ENCODE measurements at regions not wholly inside any gene's neighbourhood (a gene's known extent, or its start where the extent isn't known, plus 50 kb on each side); places are given as distances from the start of the nearest gene placed in this dataset.

DNA sequence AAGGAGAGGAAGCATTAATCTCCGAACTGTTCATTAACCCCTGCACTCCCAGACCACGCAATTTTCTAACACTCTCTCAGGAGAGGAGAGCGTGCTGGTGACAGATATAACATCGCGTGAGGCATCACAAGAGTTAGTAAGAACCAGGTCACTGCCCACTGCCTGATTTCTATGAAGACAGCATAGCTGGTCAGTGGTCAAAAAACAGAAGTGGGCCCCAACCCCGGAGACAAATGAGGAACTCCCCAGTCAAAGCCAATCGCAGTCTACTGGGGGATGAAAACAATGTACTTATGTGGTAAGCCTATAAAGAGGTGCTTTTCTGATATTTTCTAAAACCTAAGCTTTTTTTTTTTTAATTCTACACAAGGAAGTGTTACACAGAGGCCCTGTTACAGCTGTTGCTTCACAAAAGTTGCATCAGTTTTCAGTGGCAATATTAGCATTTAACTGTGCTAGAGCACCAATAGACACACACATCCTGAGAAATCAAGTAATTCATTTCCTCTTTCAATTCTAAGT is 231.8 kb upstream of the IRF2BP2 start:
- H3K36me3 ChIP-seq = no peaks in the 10 kb centered on the region
- peak; percentile 62 for ATAC-seq
- no peak for TF ChIP-seq EP300 (IDR thresholded peaks at IDR 0.05)
- TF ChIP-seq POLR2AphosphoS5 (IDR thresholded peaks at IDR 0.05) = no peak
- no peak for TF ChIP-seq POLR2A (IDR thresholded peaks at IDR 0.05)
- TF ChIP-seq, protein P1, sequence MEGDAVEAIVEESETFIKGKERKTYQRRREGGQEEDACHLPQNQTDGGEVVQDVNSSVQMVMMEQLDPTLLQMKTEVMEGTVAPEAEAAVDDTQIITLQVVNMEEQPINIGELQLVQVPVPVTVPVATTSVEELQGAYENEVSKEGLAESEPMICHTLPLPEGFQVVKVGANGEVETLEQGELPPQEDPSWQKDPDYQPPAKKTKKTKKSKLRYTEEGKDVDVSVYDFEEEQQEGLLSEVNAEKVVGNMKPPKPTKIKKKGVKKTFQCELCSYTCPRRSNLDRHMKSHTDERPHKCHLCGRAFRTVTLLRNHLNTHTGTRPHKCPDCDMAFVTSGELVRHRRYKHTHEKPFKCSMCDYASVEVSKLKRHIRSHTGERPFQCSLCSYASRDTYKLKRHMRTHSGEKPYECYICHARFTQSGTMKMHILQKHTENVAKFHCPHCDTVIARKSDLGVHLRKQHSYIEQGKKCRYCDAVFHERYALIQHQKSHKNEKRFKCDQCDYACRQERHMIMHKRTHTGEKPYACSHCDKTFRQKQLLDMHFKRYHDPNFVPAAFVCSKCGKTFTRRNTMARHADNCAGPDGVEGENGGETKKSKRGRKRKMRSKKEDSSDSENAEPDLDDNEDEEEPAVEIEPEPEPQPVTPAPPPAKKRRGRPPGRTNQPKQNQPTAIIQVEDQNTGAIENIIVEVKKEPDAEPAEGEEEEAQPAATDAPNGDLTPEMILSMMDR (IDR thresholded peaks at IDR 0.05) = no peak
- H3K4me3 ChIP-seq = no peak overlapping the region
- H3K27ac ChIP-seq = no peak overlapping the region
- H3K27me3 ChIP-seq = no peaks in the 10 kb centered on the region
- peaks cover 0 to 6% (median 0%) of the 10 kb centered on the region in 3 donors for H3K4me1 ChIP-seq
- no peaks in the 10 kb centered on the region for H3K9me3 ChIP-seq
- 65 to 74% methylated on average over 7 of the region's 7 CpGs for WGBS, 2 donors (ENCODE audit: low coverage in 1 of 2)

DNA sequence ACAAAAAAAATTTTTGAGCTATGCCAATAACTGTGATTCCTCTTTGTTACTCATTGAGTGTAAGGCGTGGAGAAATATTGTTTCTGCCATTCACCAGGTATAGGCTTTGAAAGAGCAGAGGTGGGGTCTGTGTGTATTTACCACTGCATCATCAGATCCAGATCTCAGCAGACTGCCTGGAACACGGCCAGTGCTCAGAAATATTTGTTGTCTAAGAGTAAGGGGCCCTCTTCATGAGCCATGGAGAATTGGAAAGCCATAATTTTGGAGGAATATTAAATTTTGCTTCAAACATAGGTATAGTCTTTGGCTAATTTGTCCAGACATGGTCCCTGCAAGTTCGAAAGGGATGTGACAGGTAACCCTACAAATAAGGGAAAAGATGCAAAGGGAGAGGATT is 231.3 kb upstream of the IRF2BP2 start:
- H3K36me3 ChIP-seq = no peaks in the 10 kb centered on the region
- no peak overlapping the region for H3K4me3 ChIP-seq
- TF ChIP-seq EP300 (IDR thresholded peaks at IDR 0.05) = no peak
- TF ChIP-seq, protein P1 (IDR thresholded peaks at IDR 0.05) = no peak
- no peak for TF ChIP-seq POLR2AphosphoS5 (IDR thresholded peaks at IDR 0.05)
- no peak for TF ChIP-seq POLR2A (IDR thresholded peaks at IDR 0.05)
- H3K27ac ChIP-seq = no peak overlapping the region
- no peaks in the 10 kb centered on the region for H3K27me3 ChIP-seq
- H3K9me3 ChIP-seq = no peaks in the 10 kb centered on the region
- peaks cover 0 to 6% (median 0%) of the 10 kb centered on the region in 3 donors for H3K4me1 ChIP-seq
- ATAC-seq = no peak
- 82 to 100% methylated on average over 2 to 3 of the region's 3 CpGs for WGBS, 2 donors (ENCODE audit: low coverage in 1 of 2)

DNA sequence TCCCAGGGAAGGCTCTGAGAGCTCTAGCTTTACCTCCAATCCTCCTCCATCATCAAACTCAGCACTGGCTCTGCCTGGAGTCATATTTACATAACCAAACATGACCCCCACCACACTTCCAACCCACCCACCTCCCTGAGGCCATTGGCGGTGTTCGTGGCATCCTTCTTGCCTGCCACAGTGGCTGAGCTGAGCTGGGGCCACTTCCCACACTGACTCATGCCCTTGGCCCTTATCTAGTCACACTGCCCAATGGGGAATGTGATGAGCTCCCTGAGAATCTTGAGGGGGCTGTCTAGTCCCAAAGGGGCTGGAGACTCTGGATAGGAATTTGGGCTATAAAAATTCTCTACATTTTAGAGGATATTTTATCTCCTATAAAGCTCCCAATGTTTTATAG is 230.9 kb upstream of the IRF2BP2 start:
- H3K27ac ChIP-seq = no peak overlapping the region
- H3K36me3 ChIP-seq = no peaks in the 10 kb centered on the region
- WGBS, 2 donors (ENCODE audit: low coverage in 1 of 2) = 67% methylated on average over 2 of the region's 2 CpGs; no CpG with 5 or more reads in 1 of the 2 donors
- no peaks in the 10 kb centered on the region for H3K27me3 ChIP-seq
- no peak overlapping the region for H3K4me3 ChIP-seq
- H3K9me3 ChIP-seq = no peaks in the 10 kb centered on the region
- no peak for ATAC-seq
- TF ChIP-seq, protein P1 (IDR thresholded peaks at IDR 0.05) = no peak
- TF ChIP-seq POLR2AphosphoS5 (IDR thresholded peaks at IDR 0.05) = no peak
- TF ChIP-seq EP300 (IDR thresholded peaks at IDR 0.05) = no peak
- TF ChIP-seq POLR2A (IDR thresholded peaks at IDR 0.05) = no peak
- H3K4me1 ChIP-seq = peaks cover 0 to 6% (median 0%) of the 10 kb centered on the region in 3 donors

DNA sequence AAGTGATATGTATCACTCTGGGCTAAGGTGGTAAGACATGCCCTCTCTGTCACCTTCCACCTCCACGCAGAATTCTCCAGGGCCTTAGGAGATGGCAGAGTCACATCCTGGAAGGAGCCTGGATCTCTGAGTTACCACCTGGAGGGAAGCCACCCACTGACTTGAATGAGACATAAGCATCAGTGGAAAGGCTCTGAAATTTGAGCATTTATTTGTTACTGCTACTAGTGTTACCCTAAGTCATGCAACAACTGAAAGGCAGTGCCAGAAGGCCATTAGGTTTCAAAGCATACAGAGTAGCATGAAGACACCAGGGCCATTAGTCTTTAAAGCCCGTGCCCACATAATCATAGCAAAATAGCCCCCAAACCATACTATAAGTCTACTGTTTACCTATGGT is 230.3 kb upstream of the IRF2BP2 start:
- Histone ChIP-seq H3K27ac (no peak overlapping the region), H3K4me3 (no peak overlapping the region), H3K4me1 (peaks cover 0 to 6% (median 0%) of the 10 kb centered on the region in 3 donors), H3K36me3 (no peaks in the 10 kb centered on the region), H3K27me3 (no peaks in the 10 kb centered on the region), H3K9me3 (no peaks in the 10 kb centered on the region)
- TF ChIP-seq, protein P1 (IDR thresholded peaks at IDR 0.05) = no peak
- no peak for TF ChIP-seq POLR2AphosphoS5 (IDR thresholded peaks at IDR 0.05)
- no peak for TF ChIP-seq EP300 (IDR thresholded peaks at IDR 0.05)
- TF ChIP-seq POLR2A (IDR thresholded peaks at IDR 0.05) = no peak
- ATAC-seq = no peak
- WGBS, 2 donors (ENCODE audit: low coverage in 1 of 2) = 100% methylated on average over 2 of the region's 2 CpGs; no CpG with 5 or more reads in 1 of the 2 donors

DNA sequence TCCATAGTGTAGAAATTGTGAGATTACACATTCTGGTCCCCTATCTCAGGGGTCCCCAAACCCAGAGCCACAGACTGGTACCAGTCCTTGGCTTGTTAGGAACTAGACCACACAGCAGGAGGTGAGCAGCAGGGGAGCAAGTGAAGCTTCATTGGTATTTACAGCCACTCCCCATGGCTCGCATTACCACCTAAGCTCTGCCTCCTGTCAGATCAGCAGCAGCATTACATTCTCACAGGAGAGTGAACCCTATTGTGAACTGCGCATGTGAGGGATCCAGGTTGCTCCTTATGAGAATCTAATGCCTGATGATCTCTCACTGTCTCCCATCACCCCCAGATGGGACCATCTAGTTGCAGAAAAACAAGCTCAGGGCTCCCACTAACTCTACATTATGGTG is 229.7 kb upstream of the IRF2BP2 start:
- H3K4me3 ChIP-seq = no peak overlapping the region
- ATAC-seq = no peak
- H3K9me3 ChIP-seq = no peaks in the 10 kb centered on the region
- H3K27me3 ChIP-seq = no peaks in the 10 kb centered on the region
- 83 to 100% methylated on average over 1 of the region's 2 CpGs for WGBS, 2 donors (ENCODE audit: low coverage in 1 of 2)
- peaks cover 0 to 6% (median 0%) of the 10 kb centered on the region in 3 donors for H3K4me1 ChIP-seq
- no peak for TF ChIP-seq POLR2A (IDR thresholded peaks at IDR 0.05)
- TF ChIP-seq EP300 (IDR thresholded peaks at IDR 0.05) = no peak
- TF ChIP-seq POLR2AphosphoS5 (IDR thresholded peaks at IDR 0.05) = no peak
- TF ChIP-seq, protein P1 (IDR thresholded peaks at IDR 0.05) = no peak
- H3K36me3 ChIP-seq = no peaks in the 10 kb centered on the region
- no peak overlapping the region for H3K27ac ChIP-seq
